HG03103 (cell line): ENCODE measurements at regions not wholly inside any gene's neighbourhood (a gene's known extent, or its start where the extent isn't known, plus 50 kb on each side); places are given as distances from the start of the nearest gene placed in this dataset.

Source experiments
- ATAC-seq: cut with Tn5 transposase; IDR thresholded peaks from one replicate; pipeline ENCODE4 v1.9.1; 2021; ENCODE audit warnings: low read depth; ENCODE audit not compliant: unreplicated experiment

GRCh38 chr3:189455009-189455408 is 176.2 kb upstream of the TP63 start:
- ATAC-seq = no peak

- no peak for ATAC-seq
Measured at GRCh38 chr3:189455641-189456417, 175.4 kb upstream of the TP63 start.

DNA sequence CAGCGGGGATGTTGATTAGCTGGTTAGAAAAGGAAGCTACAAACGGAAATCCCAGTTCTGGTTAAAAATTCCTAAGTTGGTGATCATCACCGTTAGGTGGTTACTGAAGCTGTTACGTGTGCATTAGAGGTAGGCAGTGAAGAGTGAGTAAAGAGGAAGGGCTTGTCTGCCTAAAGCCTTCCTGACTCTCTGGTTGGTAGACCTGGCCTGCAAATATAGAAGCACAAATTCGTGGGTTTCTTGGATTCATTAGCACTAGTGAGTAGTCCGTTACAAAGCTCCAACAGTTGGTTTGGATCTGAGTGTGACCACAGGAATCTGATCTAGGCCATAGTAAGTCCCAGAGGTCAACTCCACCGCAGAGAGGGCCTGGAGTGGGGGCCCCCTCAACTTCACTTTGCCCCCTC is 174.0 kb upstream of the TP63 start:
- ATAC-seq = no peak

DNA sequence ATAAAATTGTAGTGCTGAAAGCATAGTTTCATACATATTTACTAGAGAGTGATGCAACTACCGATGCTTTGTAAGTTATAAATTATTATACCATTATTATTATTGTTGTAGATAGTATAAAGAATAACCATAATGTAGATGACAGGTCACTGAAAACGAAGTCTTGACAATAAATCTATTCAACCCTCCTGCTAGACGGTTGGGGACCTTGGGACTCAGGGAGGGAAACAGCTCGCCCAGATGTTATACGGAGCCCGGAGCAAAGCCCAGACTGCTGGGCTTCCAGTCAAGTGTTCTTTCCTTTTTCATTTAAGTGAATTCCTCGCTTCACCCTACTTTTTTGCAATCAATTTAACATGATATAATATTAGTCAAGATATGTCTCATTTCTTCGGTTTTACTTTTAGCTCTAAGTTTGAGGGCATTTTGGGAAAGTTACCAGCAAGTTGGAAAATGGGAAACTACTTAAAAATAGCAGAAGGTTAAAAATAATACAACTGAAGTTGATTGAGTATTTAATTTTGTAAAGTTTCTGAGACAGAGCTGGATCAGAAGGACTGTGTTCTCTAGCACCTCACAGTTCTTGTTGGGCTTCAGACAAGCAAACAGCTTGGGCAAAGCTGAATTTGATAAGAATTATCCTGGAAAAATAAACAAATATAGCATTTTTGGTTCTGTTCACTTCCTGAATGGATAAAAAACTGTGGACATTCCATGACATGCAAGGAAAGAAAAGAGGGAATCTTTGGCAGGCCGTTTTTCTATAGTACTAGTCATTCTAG is 173.4 kb upstream of the TP63 start:
- ATAC-seq = no peak

GRCh38 chr3:189458528-189458927 is 172.7 kb upstream of the TP63 start:
- no peak for ATAC-seq

DNA sequence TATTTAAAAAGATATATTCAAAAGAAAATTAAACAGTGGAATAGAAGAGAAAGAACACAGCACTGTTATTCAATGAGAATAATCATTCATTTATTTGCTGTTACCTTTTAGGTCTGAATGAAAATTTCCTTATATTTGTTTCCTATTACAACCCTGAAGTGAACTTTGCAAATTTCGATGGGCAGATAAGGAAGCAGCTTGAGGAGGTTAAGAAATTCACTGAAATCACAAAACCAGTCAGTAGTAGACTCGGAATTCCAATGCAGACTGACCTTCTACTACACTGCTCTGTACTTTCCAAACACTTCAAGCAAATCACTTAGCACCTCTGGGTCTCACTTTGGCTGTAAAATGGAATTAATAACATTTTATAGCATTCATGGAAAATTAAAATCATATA is 172.0 kb upstream of the TP63 start:
- no peak for ATAC-seq

- ATAC-seq = no peak
Measured at GRCh38 chr3:189460511-189460910, 170.7 kb upstream of the TP63 start.

DNA sequence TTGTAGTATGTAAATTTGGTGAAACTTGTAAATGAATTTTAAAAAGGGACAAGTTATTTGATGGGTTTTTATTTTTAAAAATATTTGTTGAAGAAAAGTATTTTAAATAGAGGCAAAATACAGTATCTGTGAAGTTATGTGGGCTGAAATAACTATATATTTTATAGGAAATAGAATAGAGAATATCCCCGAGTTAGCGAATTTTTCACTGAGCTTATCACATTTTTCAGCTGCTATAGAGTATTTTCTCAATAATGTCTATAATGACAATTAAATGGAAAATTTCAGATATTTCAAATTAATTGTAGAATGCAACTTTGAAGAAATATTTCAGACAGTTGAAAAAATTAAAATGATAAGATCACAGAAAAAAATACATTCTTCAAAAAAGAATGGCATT is 166.4 kb upstream of the TP63 start:
- ATAC-seq = no peak

DNA sequence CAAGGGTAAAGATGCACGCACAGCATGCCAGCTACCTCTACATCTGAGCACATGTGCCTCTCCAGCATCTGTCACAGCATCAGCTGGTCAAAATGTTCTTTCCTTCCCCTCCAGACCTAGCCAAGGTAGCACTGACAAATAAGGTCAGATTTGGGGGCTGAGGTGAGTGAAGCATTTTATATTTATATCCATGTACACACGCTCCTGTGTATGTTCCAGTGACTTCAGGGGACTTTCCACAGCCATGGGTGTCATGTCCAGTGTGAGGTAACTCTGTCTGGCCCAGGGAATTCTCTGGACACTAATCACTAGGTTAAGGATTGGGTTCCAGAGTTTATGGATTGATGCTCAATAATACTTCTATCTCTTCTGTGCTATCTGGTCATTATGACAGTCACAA is 165.2 kb upstream of the TP63 start:
- ATAC-seq = no peak

GRCh38 chr3:189467451-189467850 is 163.7 kb upstream of the TP63 start:
- ATAC-seq = no peak

DNA sequence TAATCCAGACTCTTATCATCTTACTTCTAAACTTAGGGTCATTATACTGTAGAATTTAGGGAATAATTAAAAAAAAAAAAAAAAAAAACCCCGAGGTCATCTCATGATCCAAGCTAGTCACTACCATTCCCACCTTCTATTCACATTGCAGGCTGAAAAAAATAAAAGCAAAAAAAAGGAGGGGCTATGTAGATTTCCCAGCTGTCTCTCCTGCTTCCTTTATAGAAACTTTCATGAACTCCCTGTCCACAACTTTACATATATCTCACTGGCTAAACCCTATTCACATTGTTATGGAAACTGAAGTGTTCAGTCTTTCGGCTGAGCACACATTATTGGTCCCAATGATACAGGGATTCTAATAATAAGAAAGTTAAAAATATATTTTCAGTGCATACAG is 156.2 kb upstream of the TP63 start:
- no peak for ATAC-seq

GRCh38 chr3:189477614-189478013 is 153.6 kb upstream of the TP63 start:
- no peak for ATAC-seq

GRCh38 chr3:189486556-189486955 is 144.6 kb upstream of the TP63 start:
- ATAC-seq = no peak

DNA sequence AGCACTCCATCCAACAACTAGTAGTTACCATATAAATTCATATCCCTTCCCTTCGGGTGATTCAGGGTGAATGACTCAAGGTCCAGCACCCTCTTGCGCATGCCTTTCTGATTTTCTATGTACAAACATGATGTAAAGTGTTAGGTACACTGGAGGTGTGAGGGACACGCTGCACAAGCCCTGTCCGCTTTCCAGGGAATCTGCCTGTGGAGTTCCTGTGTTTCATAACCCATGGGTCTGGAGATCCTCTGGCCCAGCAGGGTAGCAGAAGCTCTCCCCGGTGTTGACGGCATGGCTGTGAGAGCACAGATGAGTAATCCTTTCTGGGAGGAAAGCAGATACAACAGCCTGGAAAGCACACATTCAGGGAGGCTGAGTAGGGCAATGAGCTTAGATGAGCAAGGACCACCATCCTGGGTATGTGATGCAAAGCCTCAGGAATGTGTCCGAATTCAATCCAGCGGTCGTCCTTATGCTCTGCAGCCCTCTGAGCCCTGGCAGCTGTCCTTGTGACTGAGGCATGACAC is 142.9 kb upstream of the TP63 start:
- ATAC-seq = no peak

DNA sequence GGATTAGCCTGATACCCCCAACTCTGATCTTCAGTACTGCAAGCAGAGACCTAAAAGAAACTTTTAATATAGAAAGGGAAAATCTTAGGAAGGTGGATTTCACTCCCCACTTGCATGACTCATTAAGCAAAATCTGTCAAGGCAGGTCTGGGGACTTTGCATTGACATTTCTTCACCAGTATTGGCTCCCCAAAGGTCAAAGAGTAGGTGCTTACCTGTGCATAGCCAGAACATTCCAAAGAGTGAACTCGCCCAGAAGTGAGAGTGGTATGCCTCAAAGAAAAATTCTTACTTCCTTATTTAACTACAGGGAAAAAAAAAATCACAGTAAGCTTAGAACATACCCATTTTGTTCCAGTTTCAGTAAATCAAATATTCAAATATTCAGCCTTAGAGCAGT is 140.9 kb upstream of the TP63 start:
- ATAC-seq = no peak

DNA sequence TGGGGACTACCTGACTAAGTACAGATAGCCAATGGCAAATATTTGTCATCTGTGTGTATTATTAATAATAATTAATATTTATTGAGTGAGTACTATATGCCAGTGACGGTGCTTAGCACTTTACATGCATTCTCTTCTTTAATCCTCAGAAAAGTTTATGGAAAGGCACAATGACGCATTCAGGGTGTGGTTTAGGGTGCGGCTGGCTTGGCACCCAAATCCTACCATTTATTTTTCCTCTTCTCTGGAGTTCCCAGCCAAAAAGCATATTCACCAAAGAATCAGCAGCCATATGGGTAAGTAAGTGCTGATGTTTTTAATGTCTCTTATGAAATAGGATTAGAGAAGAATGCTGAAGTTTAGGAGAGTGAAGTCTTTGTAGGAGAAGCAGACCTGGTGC is 140.4 kb upstream of the TP63 start:
- no peak for ATAC-seq

DNA sequence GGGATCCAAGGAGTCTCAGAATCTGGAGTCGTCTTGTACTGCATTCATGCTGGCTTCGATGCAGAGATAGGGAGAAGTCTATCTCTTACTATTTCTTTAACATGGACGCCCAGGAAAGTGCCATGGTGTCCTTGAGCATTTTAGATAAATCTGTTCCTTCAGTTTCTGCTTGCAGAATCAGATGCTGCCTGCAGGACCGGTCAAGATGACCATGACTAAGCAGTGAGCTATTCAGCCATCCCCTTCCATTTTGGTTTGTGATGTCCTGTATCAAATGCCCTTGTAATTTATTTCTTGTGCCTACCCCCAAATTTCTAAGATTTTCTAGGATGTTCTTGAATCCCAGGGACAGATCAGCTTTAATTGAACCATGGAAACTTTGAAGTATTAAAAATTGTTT is 139.4 kb upstream of the TP63 start:
- no peak for ATAC-seq

- no peak for ATAC-seq
Measured at GRCh38 chr3:189493271-189493670, 137.9 kb upstream of the TP63 start.

- no peak for ATAC-seq
Measured at GRCh38 chr3:189494632-189495031, 136.6 kb upstream of the TP63 start.

DNA sequence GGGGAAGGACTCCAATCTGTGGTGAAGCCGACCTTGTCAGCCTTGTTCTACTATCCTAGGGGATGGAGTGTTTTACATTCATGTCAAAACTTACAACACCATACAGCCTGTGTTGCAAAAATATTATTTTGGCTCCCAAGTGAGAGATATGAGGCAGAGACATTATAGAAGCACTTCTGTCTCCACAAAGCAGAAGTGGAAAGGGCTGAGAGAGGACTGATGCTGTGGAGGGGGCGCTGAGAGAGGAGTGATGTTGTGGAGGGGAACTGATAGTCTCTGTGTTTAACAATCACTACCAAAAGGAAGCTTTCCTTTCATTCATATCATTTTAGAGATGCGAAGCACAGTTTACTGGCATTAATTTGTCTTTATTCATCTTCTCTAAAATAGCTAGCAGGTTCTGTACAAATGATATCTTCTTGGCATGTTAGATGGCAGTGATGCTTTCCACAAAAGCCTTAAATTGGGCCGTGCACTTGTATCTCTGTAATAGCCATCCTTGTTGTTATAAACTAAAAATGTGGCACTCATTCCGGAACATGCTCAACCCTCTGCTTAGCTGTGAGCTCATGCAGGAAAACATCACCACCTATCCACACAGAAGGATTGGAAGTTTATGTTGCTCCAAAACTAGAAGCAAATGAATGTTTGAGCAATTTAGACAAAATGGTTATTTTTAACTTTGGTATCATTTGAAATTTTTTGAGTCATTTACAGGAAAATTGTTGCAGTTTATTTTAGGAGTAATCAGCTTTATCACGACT is 134.6 kb upstream of the TP63 start:
- no peak for ATAC-seq
